Ammon's horn (tissue), 1 donor: ENCODE measurements at regions not wholly inside any gene's neighbourhood (a gene's known extent, or its start where the extent isn't known, plus 50 kb on each side); places are given as distances from the start of the nearest gene placed in this dataset.
"Not testable (repeated sequence)": the region's sequence is repeated elsewhere in the genome, so short reads cannot be mapped to it uniquely, and the experiment has no call there.

Experiments
- DNase-seq: peaks from one replicate; pipeline ENCODE4 v3.0.0-alpha.2; 2016; ENCODE audit warnings: low spot score

DNA sequence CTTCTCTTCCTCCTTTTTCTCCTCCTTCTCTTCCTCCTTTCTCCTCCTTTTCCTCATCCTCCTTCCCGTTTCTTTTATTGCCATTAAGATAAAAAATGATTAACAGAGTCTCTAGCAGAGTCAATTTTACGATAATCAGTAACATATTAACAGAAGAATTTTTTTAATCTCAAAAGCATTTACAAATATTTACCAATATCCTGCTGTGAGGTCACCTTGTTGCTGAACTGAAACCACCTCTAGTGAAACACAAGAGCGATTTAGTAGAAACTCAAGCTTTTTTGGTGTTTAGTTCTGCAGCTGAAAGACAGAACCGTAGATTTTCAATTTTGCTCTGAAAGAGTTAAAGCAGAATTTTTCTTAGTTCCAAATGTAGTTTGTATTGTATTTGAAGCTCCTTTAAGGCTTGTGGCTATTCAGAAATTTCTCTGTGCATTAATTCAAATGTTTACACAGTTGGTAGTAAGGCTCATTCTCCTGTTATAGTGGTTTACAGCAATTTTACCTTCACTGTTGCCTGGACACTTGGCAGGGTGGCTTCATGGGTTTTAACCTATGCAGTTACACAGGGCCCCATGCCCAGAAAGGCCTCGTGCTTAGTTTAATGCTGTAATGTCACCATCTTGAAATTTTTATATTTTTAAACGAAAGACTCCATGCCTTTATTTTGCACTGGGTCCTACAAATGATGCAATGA, 1106.6 kb upstream of the FAM98A start:
- no peak for DNase-seq

DNA sequence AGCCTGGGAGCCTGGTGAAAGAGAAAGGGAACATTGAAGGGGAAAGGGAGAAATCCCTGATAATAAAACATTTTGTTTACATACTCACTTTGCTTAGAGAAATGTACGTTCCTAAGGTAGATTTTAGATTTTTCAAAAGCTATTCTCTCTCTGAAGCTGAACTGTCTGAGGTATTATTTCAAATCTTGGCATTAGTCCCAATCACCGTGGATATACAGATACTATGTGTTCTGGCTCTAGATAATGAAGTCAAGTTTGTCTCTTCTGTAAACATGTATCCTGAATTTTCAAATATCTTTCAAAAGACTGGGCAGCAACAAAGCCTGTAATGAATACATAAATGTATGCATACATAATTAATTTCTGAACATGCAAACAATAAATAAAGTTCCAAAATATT, 1104.2 kb upstream of the FAM98A start:
- no peak for DNase-seq

DNA sequence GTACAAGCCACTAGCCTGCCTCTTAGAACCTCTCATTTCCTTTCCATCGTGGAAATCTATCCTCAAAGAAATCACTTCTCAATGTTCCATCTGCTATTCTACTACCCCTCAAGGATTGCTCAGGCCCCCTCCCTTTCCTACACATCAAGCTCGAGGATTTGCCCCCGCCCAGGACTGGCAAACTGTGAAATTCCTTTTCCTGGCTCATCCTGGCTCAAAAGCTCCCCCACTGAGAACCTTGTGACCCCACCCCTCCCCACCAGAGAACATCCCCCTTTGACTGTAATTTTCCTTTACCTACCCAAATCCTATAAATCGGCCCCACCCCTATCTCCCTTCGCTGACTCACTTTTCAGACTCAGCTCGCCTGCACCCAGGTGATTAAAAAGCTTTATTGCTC, 1103.3 kb upstream of the FAM98A start:
- DNase-seq, result not testable (repeated sequence)

DNA sequence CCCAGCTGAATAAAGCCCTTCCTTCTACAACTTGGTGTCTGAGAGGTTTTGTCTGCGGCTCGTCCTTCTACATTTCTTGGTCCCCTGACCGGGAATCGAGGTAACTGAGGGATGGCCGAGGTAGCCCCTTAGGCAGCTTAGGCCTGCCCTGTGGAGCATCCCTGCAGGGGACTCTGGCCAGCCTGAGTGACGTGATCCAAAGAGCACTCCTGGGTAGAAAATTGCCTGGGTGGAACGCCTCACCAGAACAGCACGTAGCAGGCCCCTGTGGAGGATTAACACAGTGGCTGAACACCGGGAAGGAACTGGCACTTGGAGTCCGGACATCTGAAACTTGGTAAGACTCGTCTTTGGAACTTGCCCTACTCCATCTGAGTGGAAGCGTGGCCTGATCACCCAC, 1078.5 kb upstream of the FAM98A start:
- not testable (repeated sequence) for DNase-seq

DNA sequence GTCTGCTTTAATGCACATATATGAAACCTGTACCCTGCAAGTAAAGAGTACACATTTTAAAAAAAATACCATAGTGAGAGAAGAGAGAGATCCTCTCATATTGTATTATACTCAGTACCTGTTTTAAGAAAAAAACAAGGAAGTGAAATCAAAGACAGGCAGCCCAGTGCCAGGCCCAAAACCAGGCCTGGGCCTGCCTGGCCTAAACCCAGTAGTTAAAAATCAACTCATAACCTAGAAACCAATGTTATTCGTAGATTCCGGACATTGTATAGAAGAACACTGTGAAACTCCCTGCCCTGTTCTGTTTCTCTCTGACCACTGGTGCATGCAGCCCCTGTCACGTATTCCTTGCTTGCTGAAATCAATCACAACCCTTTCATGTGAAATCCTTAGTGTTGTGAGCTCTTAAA, 1078.0 kb upstream of the FAM98A start:
- DNase-seq, result not testable (repeated sequence)

DNA sequence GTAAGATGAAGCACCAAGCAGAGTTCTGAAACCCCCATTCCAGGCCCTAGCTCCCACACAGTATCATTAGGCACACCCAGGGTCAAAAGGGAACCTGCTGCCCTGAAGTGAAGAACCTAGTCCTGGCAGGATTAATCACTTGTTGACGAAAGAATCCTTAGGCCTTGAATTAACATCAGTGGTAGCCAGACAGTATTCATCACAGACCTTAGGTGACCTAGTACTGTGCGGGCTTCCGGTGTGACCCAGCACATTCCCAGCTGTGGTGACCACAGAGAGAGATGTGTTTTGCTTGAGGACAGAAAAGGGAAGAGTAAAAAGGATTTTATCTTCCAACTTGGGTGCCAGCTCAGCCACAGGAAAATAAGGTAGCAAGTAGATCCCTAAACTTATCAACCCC, 1071.4 kb upstream of the FAM98A start:
- DNase-seq, result no peak

DNA sequence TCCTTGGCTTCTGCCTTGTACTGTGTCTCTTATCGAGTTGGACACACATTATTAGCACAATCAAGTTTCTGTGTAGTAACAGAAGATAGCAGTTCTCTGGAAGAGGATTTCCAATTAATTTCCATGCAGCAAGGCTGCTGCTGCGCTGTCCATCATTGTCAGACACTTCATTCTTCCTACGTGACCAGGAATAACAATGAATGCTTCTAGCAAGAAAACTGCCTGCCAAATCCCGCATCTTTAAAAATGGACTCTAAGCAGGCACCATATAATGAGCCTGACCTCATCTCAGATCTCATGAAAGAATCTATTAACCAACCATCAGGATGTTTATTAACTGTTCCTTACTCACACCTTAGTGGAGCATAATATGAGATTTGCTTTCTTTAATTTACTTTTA, 1067.7 kb upstream of the FAM98A start:
- no peak for DNase-seq

DNA sequence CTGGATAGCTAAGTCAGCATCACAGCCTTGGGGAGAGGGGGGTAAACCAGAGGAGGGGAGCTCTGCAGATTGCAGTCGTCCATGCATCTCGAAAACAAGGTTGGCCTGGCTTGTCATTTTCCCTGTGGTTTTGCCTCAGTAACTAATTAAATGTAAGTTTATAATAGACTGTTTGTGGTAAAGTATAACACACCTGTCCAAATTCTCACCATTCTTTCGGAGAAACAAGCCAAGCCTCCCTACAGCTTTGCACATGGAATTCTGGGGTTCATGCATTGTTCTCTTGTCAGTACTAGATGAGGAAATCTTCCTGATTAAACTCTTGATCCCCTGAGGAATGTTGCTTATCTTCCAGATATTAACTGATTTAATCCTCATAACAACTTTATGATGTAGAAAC, 1065.2 kb upstream of the FAM98A start:
- DNase-seq, result no peak

DNA sequence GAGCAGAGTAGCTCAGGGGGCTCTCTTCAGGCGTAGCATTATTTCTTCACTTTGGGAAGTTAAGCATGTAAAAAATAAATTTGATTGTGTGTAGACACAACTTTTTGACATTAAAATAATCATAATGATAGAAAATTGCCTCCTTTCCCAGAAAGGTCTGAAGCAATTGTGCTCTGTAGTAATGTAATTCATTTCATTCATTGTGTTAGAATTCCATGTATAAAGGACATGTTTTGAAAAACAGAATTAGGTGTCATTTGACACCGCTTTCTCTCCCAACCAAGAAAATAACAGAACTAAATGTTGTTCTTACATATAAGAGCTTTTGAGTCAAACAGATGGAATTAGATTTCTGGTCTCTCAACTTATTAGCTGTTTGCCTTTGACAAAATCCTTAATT, 1064.2 kb upstream of the FAM98A start:
- DNase-seq, result no peak

DNA sequence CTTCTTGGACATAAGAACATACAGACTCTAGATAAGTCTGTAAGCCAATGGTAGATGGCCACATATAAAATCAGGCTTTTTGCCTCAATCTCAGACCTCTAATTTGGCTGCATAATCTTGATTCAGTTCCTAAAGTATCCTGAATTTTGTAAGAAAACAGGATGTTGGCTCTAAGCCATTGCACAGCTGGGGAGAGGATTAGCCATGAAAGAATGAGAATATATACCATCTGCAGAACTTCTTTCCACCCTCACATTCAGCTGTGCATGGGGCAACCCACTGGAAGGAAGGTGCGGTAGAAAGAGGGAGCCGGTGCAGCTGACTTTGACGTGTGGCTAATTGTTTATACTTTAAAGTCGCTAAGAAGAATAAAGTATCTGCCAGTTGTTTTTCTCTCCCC, 1061.6 kb upstream of the FAM98A start:
- DNase-seq, result no peak

DNA sequence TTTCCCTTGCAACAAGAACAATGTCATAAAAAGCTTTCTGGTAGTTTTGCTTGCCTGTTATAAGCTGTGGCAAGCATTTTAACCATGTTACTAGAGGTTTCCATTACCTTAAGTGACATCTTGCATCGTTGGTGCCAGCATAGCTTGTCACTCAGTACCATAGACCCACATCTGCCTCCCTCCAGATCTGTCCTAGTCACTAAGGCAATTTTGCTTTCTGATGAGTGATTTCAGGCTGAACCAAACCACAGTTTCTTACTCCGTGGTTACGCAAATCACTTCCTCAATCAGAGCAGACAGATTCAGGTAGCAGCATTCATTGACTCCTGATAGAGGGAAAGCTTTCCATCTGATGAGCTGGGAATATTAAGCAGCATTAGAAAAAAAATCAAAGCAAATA, 1057.5 kb upstream of the FAM98A start:
- no peak for DNase-seq

DNA sequence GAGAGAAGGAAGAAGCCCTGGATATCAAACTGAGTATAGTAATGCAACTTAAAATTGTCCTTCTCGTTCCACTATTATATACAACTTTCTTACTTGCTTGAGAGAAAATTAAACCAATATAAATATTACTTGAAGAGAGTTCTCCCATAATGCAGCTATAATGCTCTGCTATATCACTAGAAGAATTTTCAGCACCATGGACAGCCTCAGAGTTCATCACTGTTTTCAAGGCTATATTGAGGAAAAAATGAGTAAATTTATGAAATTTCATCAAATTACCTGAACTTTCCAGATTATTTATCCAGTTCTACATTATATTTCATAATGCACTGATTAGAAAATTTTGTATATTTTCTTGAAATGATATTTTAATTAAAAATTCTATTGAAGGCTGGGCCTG, 1053.5 kb upstream of the FAM98A start:
- DNase-seq, result no peak

DNA sequence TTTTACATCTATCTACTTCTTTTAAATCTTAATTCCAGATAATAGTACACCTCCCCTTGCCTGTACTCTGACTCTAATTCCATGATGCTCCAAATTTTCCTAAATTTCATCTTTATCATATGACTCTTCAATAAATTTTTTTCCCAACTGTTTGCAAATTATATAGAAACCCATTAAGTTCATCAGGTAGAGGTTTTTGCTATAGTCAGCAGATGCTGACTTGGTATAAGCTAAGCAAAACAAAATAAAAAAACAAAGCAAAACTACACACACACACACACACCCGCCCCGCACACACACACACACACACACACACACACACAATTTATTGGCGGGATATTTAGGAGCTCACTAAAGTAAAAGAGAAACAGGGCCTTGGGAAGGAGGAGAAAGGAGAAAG, 1047.8 kb upstream of the FAM98A start:
- DNase-seq, result no peak

DNA sequence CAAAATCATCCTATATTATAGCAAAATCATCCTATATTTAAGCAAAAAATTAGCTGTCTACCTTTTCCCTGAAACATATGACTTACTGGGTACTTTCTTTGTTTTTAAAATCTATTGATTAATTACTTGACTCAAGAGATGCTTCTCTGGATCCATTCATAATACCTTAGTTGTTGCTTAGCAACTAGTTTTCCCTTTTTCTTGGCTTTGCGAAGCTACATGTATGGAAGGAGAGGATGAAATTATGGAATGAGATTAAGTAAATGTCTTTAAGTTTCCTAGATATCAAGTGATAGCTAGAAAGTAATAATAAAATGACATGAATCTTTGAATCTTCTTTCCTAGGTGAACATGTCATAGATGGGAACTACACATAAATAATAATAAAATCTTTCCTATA, 1033.2 kb upstream of the FAM98A start:
- DNase-seq, result no peak

DNA sequence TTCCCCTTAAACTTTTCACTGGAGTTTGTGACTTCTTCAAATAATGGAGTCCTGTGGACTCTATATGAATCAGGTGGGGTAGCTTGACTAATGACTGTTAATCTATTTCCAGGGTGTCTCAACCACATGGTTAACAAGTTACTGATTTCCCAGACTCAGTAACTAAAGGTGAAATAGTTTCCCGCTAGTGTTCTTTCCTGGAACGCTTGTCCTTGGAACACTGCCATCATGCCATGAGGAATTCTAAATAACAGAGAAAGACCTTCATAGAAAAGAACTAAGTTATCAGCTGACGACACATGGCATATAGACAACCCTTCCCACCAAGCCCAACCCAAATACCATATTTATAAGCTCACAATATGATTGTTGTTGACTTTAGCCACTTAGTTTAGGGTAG, 1027.9 kb upstream of the FAM98A start:
- no peak for DNase-seq

DNA sequence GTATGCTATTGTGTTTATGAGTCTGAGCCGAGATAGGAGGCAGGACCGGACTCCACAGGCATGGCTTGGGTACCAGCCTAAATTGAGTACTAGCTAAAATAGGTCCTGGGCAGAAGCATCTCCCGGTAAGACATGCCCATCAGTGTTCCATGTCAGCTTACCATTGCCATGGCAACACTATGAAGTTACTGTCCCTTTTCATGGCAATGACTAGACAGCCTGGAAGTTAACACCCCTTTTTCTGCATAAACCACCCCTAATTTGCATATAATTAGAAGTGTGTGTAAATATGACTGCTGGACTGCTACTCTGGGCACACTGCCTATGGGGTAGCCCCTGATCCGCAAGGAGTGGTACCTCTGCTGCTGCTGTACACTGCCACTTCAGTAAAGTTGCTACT, 1005.1 kb upstream of the FAM98A start:
- DNase-seq, result no peak

DNA sequence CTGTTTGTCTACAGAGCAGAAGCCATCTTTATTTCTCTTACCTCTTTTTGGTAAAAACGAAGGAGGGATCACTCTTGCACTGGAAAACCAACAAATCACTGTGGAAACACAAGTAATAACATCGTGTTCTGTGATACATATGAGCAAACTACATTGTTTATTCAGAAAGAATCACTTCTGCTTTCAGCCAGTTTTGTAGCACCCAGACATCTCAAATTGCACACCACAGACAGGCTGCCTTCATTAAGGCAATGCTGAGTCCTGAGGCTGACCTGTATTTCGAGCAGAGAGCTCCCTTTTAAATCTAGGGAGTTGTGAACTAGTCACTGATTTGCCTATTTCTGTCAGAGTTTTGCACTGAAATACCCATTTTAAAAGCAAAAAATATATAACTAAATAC, 1003.2 kb upstream of the FAM98A start:
- no peak for DNase-seq

DNA sequence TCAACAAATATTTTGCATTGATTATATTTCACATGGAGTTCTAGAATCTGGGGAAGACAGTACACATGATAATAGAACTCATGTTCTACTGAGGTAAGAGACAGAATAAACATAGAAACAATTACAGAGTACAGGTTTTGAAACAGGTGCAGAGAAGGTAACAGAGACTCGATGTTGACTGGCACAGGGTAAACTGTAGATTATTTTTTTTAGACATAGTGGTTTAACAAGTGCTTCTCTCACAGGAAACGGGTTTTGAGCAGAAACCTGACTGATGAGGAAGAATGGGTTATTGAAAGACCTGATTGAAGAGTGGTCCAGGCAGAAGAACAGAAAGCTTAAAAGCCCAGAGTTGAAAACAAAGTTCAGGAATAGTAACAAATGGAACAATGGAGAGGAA, 1002.5 kb upstream of the FAM98A start:
- no peak for DNase-seq

DNA sequence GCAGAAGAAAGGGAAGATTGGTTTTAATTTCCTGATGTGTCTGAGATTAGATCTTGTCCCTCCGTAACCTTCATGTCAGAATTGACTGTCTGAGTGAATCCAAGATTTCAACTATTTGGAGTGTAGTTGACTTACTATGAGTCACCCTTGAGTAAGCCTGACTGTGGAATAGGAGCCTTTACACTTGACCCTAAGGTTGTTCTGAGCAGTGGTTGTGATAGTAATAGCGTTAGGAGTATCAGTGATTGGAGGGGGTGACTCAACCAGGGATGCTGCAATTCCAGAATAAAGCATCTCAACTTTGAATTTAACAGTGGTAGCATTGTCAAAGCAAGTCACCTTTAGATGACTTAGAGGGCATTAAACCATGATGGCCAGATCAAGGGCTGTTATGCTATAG, 979.5 kb upstream of the FAM98A start:
- DNase-seq, result no peak

DNA sequence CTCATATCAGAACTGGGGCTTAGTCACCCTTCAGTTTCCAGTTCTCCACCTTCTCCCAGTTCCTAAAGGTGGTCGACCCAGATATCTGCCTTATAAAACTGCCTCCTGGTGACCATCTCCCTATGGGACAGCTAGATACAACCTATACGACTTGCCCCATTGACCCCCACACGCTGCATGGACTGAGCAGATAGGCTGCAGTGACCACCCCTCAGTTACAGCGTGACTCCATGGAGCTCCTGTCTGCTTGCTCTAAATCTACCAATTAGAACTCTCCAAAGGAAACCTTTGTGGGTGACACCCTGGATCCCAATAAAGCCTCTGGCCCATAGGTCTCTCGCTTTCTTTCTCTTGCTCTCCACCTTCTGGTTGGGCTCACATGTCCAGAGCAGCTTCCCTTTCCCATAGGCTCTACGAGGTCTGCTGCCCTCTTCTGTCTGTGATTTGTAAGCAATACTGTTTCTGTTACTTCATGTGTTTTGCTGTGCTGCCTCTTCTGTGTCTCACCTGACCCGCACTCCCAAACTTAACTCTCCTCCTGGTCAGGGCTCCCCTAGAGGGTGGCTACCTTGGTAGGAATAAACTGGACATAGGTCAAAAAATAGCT, 971.3 kb upstream of the FAM98A start:
- DNase-seq, result peak; percentile 28

DNA sequence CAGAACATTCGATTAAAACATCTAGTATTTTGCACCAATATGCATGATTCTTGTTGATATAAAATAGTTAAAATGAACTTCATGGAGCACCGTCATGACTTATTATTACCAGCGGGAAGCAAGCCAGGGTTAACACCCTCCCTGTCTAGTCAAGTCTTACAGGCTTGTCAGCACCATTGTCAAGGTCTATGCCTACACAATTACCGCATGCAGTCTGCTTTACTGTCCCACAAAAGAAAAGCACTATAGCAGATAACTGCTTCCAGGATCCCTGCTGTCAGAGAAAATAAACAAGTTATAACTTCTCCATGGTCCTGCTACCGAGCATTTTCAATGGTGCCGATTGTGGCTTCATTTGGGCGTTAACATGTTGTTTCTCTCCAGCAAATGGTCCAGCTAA, 968.0 kb upstream of the FAM98A start:
- DNase-seq, result no peak

DNA sequence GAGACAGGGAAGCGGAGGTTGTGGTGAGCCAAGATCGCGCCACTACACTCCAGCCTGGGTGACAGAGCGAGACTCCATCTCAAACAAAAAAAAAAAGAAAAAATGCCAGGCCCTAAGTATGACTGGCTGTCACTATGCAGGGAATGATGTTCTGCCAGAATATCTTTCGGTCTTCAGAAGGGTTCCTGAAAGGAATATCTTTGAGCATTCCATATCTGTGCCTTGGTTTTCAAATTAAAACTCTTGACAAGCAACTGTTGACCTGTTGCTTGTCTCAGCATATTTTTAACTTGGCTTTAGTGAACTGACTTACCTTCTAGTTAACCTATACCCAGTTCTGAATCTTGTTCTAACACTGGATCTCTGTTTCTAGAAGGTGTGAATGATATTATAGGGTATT, 953.2 kb upstream of the FAM98A start:
- no peak for DNase-seq

DNA sequence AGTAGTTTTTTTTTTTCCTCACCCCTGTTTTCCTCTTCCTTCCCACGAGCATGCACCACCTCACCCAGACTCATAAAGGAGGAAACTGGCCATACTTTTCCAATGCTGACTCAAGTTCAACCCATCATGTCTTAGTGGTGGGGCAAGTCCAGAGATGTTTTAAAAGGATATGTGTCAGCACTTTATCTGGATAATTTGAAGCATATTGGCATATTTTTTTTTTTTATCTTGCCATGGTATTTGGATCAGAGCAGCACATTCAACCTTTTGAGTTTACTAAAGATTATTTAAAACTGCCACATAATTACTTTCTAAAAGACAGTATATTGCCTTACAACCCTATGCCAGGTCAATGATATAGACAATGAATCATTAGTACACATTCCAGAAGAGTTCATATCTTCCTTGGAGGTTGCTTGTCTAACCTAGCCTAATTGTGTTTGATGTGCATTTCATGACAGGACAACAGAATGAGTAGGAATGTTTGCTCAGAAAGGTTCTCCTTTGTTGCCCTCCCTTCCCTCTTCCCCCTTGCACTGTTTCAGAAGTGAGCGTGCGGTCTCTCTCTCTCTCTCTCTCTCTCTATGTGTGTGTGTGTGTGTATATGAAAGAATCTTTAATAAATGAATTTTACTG, 950.7 kb upstream of the FAM98A start:
- no peak for DNase-seq

DNA sequence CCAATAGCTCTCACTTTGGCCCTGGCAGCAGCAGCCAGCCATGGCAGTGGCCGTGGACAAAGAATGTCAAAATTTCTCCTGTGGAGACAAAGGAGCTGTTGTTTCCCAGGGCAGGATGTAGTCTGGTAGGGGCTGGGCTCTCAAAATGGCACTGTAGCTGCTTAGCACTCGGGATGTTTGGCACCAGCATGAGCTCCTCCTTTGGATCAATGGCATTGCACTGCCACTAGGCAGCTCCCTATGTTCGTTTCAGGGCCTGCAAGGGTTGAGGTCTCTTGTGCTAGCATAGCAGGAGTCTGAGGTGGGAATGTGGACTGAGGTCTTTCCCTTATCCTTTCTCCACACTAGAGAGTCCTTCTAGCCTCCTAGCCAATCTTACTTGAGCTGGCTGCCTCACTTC, 948.8 kb upstream of the FAM98A start:
- DNase-seq, result no peak
